GM20000 (cell line): ENCODE measurements at regions not wholly inside any gene's neighbourhood (a gene's known extent, or its start where the extent isn't known, plus 50 kb on each side); places are given as distances from the start of the nearest gene placed in this dataset.

Experiments used
- DNase-seq: peaks from one replicate; pipeline ENCODE4 v3.0.0; 2012; ENCODE audit warnings: low spot score
- TF ChIP-seq, protein P1 (sequence below): IDR thresholded peaks from 2 replicates; pipeline ENCODE4 v1.5.1; 2012; ENCODE audit warnings: mild to moderate bottlenecking, control low read depth; ENCODE audit errors: extremely low read depth, missing control alignments

DNA sequence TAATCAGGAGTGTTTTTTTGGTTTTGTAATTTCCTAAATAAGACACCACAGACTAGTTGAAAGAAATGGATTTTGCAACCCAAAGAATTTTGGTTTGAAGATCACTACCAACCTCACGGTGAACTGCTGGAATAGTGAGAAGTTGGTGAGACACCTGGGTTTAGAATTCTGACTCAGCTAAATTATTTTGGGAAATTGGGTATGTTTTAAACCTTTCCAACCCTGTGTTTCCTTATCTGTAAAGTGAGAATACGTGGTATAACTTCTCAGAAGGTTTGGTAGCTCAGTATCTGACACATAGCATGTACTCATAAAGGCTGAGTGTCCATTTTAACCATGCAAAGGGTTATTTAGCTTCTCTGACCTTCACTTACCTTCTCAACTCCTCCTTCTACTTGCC lies 261.9 kb downstream of the FOXA2 start:
- DNase-seq, result no peak
- TF ChIP-seq, protein P1, sequence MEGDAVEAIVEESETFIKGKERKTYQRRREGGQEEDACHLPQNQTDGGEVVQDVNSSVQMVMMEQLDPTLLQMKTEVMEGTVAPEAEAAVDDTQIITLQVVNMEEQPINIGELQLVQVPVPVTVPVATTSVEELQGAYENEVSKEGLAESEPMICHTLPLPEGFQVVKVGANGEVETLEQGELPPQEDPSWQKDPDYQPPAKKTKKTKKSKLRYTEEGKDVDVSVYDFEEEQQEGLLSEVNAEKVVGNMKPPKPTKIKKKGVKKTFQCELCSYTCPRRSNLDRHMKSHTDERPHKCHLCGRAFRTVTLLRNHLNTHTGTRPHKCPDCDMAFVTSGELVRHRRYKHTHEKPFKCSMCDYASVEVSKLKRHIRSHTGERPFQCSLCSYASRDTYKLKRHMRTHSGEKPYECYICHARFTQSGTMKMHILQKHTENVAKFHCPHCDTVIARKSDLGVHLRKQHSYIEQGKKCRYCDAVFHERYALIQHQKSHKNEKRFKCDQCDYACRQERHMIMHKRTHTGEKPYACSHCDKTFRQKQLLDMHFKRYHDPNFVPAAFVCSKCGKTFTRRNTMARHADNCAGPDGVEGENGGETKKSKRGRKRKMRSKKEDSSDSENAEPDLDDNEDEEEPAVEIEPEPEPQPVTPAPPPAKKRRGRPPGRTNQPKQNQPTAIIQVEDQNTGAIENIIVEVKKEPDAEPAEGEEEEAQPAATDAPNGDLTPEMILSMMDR, result no peak

DNA sequence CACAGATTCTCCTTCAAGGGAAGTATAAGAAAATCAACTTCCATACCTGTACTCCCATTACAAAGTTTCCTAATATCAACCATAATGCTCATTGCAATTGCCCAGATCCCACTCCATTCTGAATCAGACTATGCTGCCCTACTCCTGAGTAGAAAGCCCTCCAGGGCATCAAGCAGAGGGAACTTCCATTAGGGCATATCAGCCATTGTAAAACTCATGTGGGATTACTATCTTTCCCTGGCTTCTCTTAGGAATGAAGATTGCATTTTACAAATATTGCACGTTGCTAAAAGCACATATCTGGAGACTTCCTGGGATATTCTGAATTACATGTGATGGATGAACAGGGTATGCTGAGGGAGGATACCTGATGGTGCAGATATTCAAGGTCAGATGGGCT lies 263.2 kb downstream of the FOXA2 start:
- no peak for DNase-seq
- TF ChIP-seq, protein P1, result no peak

DNA sequence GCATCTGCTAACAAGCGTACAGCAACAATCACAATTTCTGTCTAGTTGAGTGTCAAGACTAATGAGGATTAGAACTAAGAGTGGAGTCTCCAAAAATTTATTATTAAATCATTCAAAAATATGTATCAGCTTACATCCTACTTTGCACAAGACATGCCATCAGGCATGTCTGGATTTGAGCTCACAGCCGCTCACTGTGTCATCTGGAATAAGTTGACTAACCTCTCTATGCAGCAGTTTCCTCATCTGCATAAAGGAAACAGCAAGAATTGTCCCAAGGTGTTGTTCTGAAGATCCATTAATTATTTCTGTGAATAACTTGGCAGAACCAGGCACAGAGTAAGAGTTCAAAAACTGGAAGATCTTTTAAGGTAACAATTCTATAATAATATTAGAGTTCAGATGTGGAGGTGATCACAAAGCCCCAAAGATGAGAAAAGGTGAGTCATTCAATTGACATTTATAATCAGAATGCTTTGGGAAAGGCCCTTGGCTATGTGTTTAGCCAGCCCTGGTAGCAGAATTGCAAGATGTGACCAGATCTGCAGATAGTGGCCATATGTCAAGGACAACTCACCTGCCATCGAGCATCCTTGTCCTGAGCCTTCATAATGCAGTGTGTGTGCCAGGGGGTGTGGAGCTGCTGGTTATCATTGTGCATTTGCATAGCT lies 264.0 kb downstream of the FOXA2 start:
- DNase-seq, result no peak
- TF ChIP-seq, protein P1, result no peak

DNA sequence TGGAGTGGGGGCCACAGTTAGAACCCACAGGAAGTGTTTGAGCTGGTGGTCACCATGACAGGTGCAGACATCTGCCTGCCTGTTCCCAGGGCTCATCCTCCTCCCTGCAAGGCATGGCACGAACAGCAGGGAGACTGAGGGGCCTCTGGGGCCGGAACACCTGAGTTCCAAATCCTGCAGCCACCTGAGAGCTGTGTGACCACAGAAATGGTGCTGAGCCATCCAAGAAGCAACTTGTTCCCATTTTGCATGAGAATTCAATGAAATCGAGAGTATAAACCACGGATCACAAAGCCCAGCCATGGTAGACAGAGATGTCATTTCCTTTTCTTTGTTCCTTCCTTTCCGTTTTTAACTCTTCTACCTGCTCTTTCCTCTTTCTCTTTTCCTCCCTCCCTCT lies 268.6 kb downstream of the FOXA2 start:
- DNase-seq, result no peak
- TF ChIP-seq, protein P1, result no peak

DNA sequence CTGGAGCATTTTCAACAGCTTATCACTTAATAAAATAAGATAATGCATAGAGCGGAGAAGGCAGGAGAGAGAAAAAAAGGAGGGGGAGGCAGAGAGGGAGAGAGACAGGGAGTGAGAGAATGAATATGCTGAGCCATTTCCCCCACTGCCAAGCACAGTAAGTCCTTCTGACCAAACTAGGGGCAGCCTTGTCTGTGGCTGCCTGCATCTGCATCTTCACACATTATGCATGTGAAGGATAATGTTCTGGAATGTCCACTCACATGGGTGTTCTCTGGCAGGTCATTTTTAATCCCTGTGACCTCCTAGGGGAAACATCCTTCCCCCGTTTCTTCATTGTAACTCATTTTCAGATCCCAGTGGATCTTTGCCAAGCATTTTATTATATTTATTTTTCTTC lies 269.3 kb downstream of the FOXA2 start:
- DNase-seq, result no peak
- TF ChIP-seq, protein P1, result no peak

DNA sequence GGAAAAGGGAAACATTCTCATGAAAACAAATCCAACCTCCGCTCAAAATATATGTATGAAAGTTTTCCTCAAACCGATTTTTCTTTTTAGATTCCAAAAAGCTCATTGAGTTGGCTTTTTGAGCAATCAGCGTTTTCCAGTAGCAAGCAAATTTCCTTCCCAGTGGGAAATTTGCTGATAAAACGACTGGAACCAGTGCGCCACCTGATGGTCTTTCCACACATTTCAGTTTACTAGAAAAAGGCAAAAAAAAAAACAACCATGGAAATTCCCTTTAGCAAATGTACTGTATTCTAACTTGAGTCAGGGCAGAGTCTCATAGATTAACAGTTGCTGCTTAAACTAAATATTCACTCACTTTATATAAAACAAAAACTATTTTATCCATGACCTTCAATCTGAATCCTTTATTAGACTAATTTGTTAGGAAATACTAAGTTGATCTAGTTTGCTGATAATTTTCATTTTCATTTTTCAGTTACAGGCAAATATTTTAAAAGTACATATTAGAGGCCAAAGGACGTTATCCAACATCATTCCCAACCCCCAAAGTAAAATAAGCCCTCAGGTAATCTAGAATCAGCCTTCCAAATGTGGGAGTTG lies 271.5 kb downstream of the FOXA2 start:
- peak; percentile 19 for DNase-seq
- TF ChIP-seq, protein P1, result peak; percentile 47

DNA sequence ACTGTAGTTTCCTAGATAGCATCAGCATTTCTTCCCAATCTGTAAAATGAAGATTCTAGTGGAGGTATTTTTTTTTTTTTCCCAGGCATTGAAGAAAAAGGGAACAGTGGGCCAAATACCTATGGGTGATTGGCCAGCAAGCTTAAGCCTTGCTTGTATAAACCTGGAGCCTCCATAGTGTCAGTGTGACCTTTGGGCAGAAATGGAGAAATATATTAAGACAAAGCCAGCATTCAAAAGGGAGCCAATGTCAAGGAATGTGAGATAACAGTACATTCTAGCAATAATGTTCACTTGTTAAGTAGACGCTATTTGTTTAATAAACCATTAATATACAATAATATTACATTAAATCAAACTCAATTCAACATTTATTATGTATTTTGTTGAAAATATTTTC lies 275.4 kb downstream of the FOXA2 start:
- TF ChIP-seq, protein P1, result no peak
- DNase-seq, result no peak
